Choroid plexus epithelial cell (primary cell): ENCODE measurements at regions not wholly inside any gene's neighbourhood (a gene's known extent, or its start where the extent isn't known, plus 50 kb on each side); places are given as distances from the start of the nearest gene placed in this dataset.

Source experiments
- DNase-seq: peaks from one replicate; pipeline ENCODE4 v3.0.0-alpha.2; 2010; ENCODE audit warnings: low read depth
- H3K4me3 ChIP-seq: 2 replicates; pipeline ENCODE4 v1.5.1; 2011; ENCODE audit warnings: low read depth, mild to moderate bottlenecking, control low read depth, low read length, moderate library complexity
- TF ChIP-seq, protein P1 (sequence below): conservative IDR thresholded peaks from 2 replicates; pipeline ENCODE4 v1.5.1; 2011; ENCODE audit warnings: low read depth, mild to moderate bottlenecking, control low read depth, inconsistent platforms, low read length, moderate library complexity

DNA sequence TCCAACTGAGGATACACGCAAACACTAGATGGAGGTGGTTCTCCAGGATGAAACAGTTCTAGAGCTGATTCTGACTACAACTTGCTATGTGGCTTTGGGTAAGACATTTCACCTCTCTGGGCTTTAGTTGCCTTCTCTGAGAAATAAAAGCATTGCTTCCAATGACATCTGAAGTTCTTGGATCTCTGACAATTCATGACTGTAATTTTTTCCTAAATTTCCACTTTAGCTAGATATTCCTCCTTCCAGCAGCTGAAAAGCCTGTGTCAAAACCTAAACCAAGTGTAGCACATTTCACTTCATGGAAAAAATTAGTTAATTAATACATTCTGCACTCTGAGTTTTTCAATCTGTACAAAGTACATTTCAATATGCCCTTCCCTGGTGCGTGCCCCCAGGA, 50.0 kb upstream of the ANK3 start:
- H3K4me3 ChIP-seq, result no peak overlapping the region
- TF ChIP-seq, protein P1, sequence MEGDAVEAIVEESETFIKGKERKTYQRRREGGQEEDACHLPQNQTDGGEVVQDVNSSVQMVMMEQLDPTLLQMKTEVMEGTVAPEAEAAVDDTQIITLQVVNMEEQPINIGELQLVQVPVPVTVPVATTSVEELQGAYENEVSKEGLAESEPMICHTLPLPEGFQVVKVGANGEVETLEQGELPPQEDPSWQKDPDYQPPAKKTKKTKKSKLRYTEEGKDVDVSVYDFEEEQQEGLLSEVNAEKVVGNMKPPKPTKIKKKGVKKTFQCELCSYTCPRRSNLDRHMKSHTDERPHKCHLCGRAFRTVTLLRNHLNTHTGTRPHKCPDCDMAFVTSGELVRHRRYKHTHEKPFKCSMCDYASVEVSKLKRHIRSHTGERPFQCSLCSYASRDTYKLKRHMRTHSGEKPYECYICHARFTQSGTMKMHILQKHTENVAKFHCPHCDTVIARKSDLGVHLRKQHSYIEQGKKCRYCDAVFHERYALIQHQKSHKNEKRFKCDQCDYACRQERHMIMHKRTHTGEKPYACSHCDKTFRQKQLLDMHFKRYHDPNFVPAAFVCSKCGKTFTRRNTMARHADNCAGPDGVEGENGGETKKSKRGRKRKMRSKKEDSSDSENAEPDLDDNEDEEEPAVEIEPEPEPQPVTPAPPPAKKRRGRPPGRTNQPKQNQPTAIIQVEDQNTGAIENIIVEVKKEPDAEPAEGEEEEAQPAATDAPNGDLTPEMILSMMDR, result no peak
- no peak for DNase-seq
